ENCODE measurements at regions not wholly inside any gene's neighbourhood (a gene's known extent, or its start where the extent isn't known, plus 50 kb on each side); places are given as distances from the start of the nearest gene placed in this dataset.

GRCh38 chr5:33162057-33162456, 278.7 kb upstream of the TARS1 start:
- no peak for DNase-seq
- H3K36me3 ChIP-seq = no peaks in the 10 kb centered on the region
- no peaks in the 10 kb centered on the region for H3K27me3 ChIP-seq
- no peak overlapping the region for H3K27ac ChIP-seq
- no peaks in the 10 kb centered on the region for H3K9me3 ChIP-seq
- H3K4me3 ChIP-seq = no peak overlapping the region
- H3K4me1 ChIP-seq = no peaks in the 10 kb centered on the region
- intact Hi-C loops (cut with DNase I; ENCODE audit: low total_unique reads) = no loop called here
- no peak for TF ChIP-seq CTCF (IDR thresholded peaks at IDR 0.05)
- no peak for TF ChIP-seq POLR2A (IDR thresholded peaks at IDR 0.05)

- intact Hi-C loops (cut with DNase I; ENCODE audit: low total_unique reads) = no loop called here
- H3K27ac ChIP-seq = no peak overlapping the region
- H3K4me3 ChIP-seq = no peak overlapping the region
- H3K4me1 ChIP-seq = no peaks in the 10 kb centered on the region
- no peak for DNase-seq
- no peaks in the 10 kb centered on the region for H3K27me3 ChIP-seq
- no peaks in the 10 kb centered on the region for H3K36me3 ChIP-seq
- no peak for TF ChIP-seq POLR2A (IDR thresholded peaks at IDR 0.05)
- TF ChIP-seq CTCF (IDR thresholded peaks at IDR 0.05) = no peak
- no peaks in the 10 kb centered on the region for H3K9me3 ChIP-seq
Measured at GRCh38 chr5:33166522-33166921, 274.2 kb upstream of the TARS1 start.

- H3K36me3 ChIP-seq = no peaks in the 10 kb centered on the region
- H3K27me3 ChIP-seq = no peaks in the 10 kb centered on the region
- H3K27ac ChIP-seq = no peak overlapping the region
- intact Hi-C loops (cut with DNase I; ENCODE audit: low total_unique reads) = no loop called here
- no peak for DNase-seq
- TF ChIP-seq CTCF (IDR thresholded peaks at IDR 0.05) (no peak), POLR2A (IDR thresholded peaks at IDR 0.05) (no peak)
- H3K9me3 ChIP-seq = no peaks in the 10 kb centered on the region
- no peaks in the 10 kb centered on the region for H3K4me1 ChIP-seq
- H3K4me3 ChIP-seq = no peak overlapping the region
Measured at GRCh38 chr5:33166948-33167347, 273.8 kb upstream of the TARS1 start.

GRCh38 chr5:33167541-33167940, 273.2 kb upstream of the TARS1 start:
- no peaks in the 10 kb centered on the region for H3K9me3 ChIP-seq
- intact Hi-C loops (cut with DNase I; ENCODE audit: low total_unique reads) = no loop called here
- H3K4me1 ChIP-seq = no peaks in the 10 kb centered on the region
- TF ChIP-seq POLR2A (IDR thresholded peaks at IDR 0.05) (no peak), CTCF (IDR thresholded peaks at IDR 0.05) (no peak)
- H3K4me3 ChIP-seq = no peak overlapping the region
- H3K36me3 ChIP-seq = no peaks in the 10 kb centered on the region
- no peak overlapping the region for H3K27ac ChIP-seq
- no peaks in the 10 kb centered on the region for H3K27me3 ChIP-seq
- DNase-seq = no peak

- H3K27me3 ChIP-seq = no peaks in the 10 kb centered on the region
- no peaks in the 10 kb centered on the region for H3K36me3 ChIP-seq
- DNase-seq = no peak
- intact Hi-C loops (cut with DNase I; ENCODE audit: low total_unique reads) = no loop called here
- no peak overlapping the region for H3K27ac ChIP-seq
- H3K9me3 ChIP-seq = no peaks in the 10 kb centered on the region
- TF ChIP-seq CTCF (IDR thresholded peaks at IDR 0.05) = no peak
- TF ChIP-seq POLR2A (IDR thresholded peaks at IDR 0.05) = no peak
- no peaks in the 10 kb centered on the region for H3K4me1 ChIP-seq
- no peak overlapping the region for H3K4me3 ChIP-seq
Measured at GRCh38 chr5:33170411-33170810, 270.4 kb upstream of the TARS1 start.

All from uterus (tissue), 3 donors.